Panc1 (cell line): ENCODE measurements at regions not wholly inside any gene's neighbourhood (a gene's known extent, or its start where the extent isn't known, plus 50 kb on each side); places are given as distances from the start of the nearest gene placed in this dataset.
"Not testable (repeated sequence)": the region's sequence is repeated elsewhere in the genome, so short reads cannot be mapped to it uniquely, and the experiment has no call there.

Experiments
- ATAC-seq: fragments of 200-7000 bp; cut with Tn5 transposase; 2 replicates; pipeline ENCODE4 v1.9.1; 2020; ENCODE audit warnings: mild to moderate bottlenecking, moderate library complexity
- BruUV-seq: library from RNA; stranded (reverse); fragments of 400-500 nt; replicated peaks from 2 replicates; lab custom pipeline; 2021; lab: Mats Ljungman, UMichigan
- CTCF ChIA-PET: fragments of 300-600 bp; sonication (Branson Sonifier 250); formaldehyde crosslinking; loops from one replicate; lab custom pipeline; 2022; ENCODE audit warnings: antibody characterized with exemption; lab: Charles Lee
- POLR2A ChIA-PET: fragments of 300-600 bp; sonication (Branson Sonifier 250); formaldehyde crosslinking; loops from one replicate; lab custom pipeline; 2022; ENCODE audit warnings: antibody characterized with exemption; lab: Charles Lee
- DNase-seq: peaks from one replicate; pipeline ENCODE4 v3.0.0-alpha.2; 2010; ENCODE audit warnings: low read depth, low spot score
- H3K27ac ChIP-seq: 2 replicates; pipeline ENCODE4 v1.5.1; 2011; ENCODE audit warnings: mild to moderate bottlenecking, low read length, inconsistent platforms
- H3K27me3 ChIP-seq: fragments of 200-500 bp; sonication (Bioruptor generic); 2 replicates; pipeline ENCODE4 v1.6.0; 2014; ENCODE audit warnings: low read length, inconsistent platforms; ENCODE audit not compliant: control insufficient read depth, insufficient read depth
- H3K36me3 ChIP-seq: fragments of 200-500 bp; sonication (Bioruptor generic); 2 replicates; pipeline ENCODE4 v1.5.1; 2014; ENCODE audit warnings: inconsistent platforms, mild to moderate bottlenecking, low read length, moderate library complexity; ENCODE audit not compliant: control insufficient read depth, insufficient read depth
- H3K4me1 ChIP-seq: 2 replicates; pipeline ENCODE4 v1.5.1; 2011; ENCODE audit warnings: inconsistent platforms, mild to moderate bottlenecking, low read length, moderate library complexity; ENCODE audit not compliant: control insufficient read depth, insufficient read depth
- H3K4me3 ChIP-seq, 2 experiments: 2 replicates each; pipeline ENCODE4 v1.5.1; 2011 to 2012; ENCODE audit warnings: low read depth in 2 of 2, low read length in 2 of 2, mild to moderate bottlenecking in 2 of 2, inconsistent platforms in 1 of 2, moderate library complexity in 1 of 2
- H3K9me3 ChIP-seq: fragments of 200-500 bp; sonication (Bioruptor generic); 2 replicates; pipeline ENCODE4 v1.5.1; 2014; ENCODE audit warnings: low read depth, mild to moderate bottlenecking, inconsistent platforms, low read length, moderate library complexity; ENCODE audit not compliant: control insufficient read depth, insufficient read depth
- CTCF ChIP-seq: fragments of 450-650 bp; IDR thresholded peaks from 2 replicates; pipeline ENCODE4 v1.5.1; 2017; ENCODE audit warnings: mild to moderate bottlenecking
- POLR2AphosphoS5 ChIP-seq: IDR thresholded peaks from 2 replicates; pipeline ENCODE4 v1.6.1; 2012; ENCODE audit warnings: mild to moderate bottlenecking, low read depth, low read length, moderate library complexity
- REST ChIP-seq, 2 experiments: IDR thresholded peaks; 2 replicates each; pipeline ENCODE4 v1.6.1; 2011 to 2012; ENCODE audit warnings: low read depth in 2 of 2, control low read depth in 1 of 2, low read length in 1 of 2, mild to moderate bottlenecking in 1 of 2, moderate library complexity in 1 of 2; ENCODE audit not compliant: insufficient read depth in 1 of 2
- SIN3A ChIP-seq: IDR thresholded peaks from 2 replicates; pipeline ENCODE4 v1.6.1; 2012; ENCODE audit warnings: low read depth, mild to moderate bottlenecking, low read length, moderate library complexity, borderline replicate concordance; ENCODE audit not compliant: insufficient read depth
- TCF7L2 ChIP-seq: IDR thresholded peaks from 2 replicates; pipeline ENCODE4 v1.6.1; 2011; ENCODE audit warnings: mild to moderate bottlenecking, low read depth, low read length, inconsistent platforms
- in situ Hi-C: cut with HindIII; loops from 2 replicates; pipeline ENCODE4 v1.10.0; 2016; ENCODE audit warnings: low sequenced_read_pairs, low pct_unique_long_range_greater_than_20kb
- intact Hi-C: fragments of 100-400 bp; cut with micrococcal nuclease; formaldehyde crosslinking; loops from one replicate; pipeline ENCODE4 v1.10.0; 2022; ENCODE audit not compliant: unreplicated experiment

GRCh38 chr16:29156511-29156910 is 171.7 kb downstream of the LAT start:
- Histone ChIP-seq H3K27ac (no peak overlapping the region), H3K4me3 (no peak overlapping the region), H3K27me3 (no peaks in the 10 kb centered on the region), H3K9me3 (no peaks in the 10 kb centered on the region), H3K4me1 (peaks cover 7% of the 10 kb centered on the region), H3K36me3 (no peaks in the 10 kb centered on the region)
- no TSS peak for BruUV-seq
- ATAC-seq (no peak), DNase-seq (no peak)
- CTCF ChIA-PET = no interaction called here
- intact Hi-C loops (no loop called here), in situ Hi-C loops (no loop called here)
- TF ChIP-seq CTCF (no peak), POLR2AphosphoS5 (no peak), SIN3A (no peak), REST (IDR thresholded peaks at IDR 0.05; ENCODE audit: insufficient read depth in 1 of 2, low read depth in 2 of 2, low read length in 1 of 2) (no peak), TCF7L2 (no peak)
- POLR2A ChIA-PET = no interaction called here

- H3K27me3 ChIP-seq, in situ Hi-C loops, H3K9me3 ChIP-seq, H3K36me3 ChIP-seq, BruUV-seq, H3K4me1 ChIP-seq, ATAC-seq, DNase-seq, intact Hi-C loops, H3K4me3 ChIP-seq, CTCF ChIA-PET, POLR2A ChIA-PET, H3K27ac ChIP-seq: not testable (repeated sequence)
These were observed 171.0 kb downstream of the LAT start for GRCh38 chr16:29155866-29156200.

- H3K36me3 ChIP-seq, CTCF ChIA-PET, intact Hi-C loops, H3K27me3 ChIP-seq, H3K4me3 ChIP-seq, H3K4me1 ChIP-seq, DNase-seq, BruUV-seq, H3K27ac ChIP-seq, H3K9me3 ChIP-seq, ATAC-seq, POLR2A ChIA-PET, in situ Hi-C loops: not testable (repeated sequence)
These were observed 170.4 kb downstream of the LAT start for GRCh38 chr16:29155131-29155865.
